HCEC 1CT (cell line): ENCODE measurements at regions not wholly inside any gene's neighbourhood (a gene's known extent, or its start where the extent isn't known, plus 50 kb on each side); places are given as distances from the start of the nearest gene placed in this dataset.
A peak's percentile ranks its signal among the peaks of the same experiment; 100 is the strongest.

ENCODE experiments used
- DNase-seq: peaks from one replicate; pipeline ENCODE4 v3.0.0-alpha.2; 2017

DNA sequence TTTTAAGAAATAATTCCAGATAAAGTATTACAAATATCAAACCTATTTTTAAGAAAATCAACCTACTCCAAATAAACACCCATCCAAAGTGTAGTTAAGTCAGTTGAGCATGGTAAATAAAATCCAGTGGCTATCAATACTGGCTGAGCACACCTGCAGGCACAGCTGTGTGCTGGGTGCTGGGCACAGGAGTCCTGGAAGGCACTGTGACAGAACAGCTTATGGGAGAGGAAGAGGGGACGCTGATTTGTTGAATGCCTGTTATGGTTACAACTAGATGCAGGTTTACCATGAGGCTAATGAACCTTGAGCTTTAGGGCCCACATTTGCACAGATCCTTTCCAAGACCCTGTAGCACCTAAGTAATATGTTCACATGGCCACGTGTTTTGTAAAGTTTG lies 202.7 kb downstream of the MTX2 start:
- no peak for DNase-seq

DNA sequence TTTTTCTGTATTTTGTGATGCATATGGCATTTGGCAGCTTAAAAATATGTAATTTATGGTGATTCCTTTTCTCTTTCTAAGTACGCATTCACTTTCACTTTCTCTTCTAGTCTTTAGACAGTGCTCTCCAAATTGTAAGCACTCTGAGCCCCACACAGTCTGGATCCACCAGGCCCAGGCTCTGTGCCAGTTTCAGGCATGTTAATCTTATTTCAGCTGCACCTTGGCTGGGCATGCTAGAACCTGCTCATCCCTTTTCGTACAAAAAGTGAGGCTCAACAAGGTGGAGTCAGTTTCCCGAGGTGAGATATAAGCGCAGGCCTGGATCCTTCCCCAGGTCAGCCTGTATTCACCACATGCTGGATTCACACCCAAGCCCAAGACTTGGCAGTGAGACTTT lies 203.9 kb downstream of the MTX2 start:
- peak; percentile 53 for DNase-seq

DNA sequence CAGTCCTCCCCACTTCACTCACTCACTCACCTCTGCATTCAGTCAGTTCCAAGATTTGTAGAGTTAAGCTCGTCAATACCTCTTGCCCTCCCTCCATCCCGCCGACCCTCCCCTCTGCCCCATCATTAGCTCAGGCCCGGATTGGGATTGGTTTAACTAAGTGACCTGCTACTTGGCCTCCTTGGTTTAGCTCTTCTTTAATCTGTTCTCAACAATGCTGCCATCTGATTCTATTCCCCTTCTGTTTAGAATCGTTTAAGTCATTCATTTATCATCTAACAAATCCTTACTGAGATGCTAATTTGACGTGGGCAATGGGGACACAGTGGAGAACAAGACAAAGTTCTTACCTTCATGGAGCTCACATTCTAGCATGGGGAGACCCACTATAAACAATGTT lies 204.6 kb downstream of the MTX2 start:
- DNase-seq = no peak

DNA sequence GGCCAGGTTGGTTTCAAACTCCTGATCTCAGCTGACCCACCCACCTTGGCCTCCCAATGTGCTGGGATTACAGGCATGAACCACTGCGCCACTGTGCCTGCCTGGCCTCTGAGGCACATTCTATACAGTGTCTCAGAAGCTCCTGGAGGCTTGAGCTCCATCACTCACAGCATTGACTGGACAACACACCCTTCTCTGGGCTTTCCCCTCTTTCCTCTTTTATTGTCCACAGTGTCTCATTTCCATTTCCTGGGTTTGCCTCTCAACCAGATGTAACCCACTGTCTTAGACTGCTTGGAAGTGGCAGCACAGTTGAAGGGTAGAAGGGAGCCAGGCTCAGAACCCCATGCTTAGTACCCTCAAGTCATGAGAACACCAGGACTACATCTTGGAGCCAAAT lies 208.1 kb downstream of the MTX2 start:
- DNase-seq = no peak

DNA sequence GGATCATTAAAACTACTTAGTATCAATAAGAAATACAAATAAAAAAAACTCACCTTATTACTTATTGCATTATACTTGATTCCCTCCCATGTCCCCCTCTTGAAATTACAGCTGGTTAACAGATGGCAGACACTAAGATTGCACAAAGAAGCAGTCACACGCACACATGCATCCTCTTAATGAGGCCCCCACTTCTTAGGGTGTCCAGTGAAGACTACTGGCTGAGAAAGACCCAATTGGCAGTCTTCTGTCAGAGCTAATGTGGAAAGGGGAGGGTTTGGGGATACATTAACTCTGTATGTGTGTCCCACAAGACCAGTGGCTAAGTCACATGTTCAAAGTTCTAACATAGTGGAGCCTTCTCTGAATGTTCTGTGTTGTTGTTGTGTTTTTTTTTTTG lies 210.7 kb downstream of the MTX2 start:
- DNase-seq = no peak

DNA sequence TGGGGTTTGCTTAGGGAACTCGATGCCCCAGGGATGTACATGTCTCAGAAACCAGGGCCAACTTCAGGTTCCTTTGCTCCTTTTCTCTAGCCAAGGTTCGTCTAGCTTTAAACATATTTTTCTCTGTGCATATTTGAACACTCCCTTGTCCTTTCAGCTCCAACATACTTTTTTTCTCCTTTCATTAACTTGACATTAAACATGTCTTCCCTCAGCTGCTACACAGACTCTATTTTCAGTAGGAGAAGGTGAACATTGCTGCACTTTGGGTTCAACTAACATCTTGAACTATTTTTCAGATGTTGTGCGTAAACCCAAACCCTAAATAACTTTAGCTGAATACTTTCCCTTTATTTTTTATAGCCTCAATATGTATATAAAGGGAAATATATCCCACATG lies 212.9 kb downstream of the MTX2 start:
- DNase-seq = no peak

DNA sequence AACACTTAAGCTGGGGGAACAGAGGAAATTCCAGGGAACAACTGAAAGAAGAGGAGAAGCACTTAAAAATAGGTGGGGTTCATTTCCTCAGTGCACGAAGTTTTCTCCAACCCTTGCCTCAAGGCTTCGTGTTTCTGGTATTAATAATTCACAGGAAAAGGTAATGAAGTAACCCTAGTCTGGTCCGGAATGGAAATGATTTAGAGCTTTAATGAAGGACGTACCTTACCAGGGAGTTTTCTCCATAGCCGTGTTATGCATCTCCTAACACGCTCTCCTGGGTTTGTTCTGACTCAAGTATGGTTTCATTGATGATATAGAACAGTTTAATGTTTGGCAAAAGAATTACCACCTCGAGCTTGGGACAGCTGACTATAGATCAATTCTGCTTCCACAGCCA lies 214.2 kb downstream of the MTX2 start:
- DNase-seq = no peak

DNA sequence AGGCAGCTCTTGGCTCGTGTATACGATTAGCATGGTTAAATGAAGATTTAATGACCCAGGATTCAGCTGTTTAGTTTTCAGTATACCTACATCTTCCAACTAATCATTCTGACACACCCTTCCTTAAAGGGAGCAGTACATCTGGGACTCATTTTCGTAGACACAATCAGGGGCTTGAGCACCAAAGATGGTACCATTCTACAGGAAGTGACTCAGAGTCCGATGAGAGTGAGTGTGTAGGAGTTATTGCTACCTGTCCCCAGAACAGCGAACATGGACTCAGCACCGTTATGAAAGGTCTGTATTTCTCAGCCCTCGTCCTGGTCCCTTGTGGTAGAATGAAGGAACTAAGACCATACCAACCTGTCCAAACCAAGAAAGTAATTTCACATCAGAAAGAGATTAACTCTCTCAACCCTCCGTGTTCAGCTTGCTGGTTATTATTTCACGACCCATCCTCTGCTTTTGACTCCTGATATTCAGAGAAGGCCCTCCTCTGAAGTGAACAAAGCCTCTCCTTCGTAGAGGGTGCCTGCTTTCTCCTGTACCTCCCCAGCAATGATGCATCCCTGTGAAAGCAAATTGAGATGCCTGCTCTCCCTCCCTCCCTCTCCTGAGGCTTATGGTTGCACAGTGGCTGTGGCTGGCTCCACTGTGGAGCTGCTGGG lies 214.8 kb downstream of the MTX2 start:
- no peak for DNase-seq

DNA sequence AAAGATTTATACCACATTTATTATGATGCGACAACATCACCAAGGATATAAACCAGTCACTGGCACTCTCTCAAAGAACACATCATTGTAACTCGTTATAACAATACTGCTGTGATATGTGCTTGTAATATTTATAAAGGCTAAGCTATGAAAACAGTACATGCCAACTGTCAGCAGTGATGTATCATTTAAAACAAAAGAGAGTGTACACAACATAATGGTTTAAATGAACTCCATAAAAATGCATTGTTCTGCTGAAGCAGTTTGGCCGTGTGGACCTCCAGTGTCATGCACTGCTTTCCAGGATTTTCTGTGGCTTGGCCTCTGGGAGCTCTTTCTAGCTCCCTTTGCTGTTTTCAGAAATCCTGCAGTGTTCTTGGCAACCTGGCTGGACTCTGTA lies 215.6 kb downstream of the MTX2 start:
- no peak for DNase-seq

DNA sequence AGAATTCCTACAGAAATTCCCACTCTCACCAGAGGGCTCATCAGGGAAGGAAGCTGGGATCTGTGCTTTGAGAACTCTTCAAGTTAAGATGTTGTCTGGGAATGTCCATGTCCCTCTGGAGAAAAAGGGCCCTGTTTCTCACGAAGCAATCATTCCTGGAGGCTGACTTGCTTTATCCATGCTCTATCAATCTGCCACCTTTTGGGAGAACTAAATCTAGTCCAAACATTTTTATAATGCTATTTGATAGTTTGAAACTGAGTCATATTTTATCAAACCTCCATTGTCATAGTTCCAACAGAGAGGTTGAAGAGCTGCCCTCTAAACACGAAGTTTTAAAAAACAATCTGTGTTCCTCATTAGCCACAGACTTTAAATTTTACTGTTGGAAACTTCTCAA lies 219.2 kb downstream of the MTX2 start:
- no peak for DNase-seq

DNA sequence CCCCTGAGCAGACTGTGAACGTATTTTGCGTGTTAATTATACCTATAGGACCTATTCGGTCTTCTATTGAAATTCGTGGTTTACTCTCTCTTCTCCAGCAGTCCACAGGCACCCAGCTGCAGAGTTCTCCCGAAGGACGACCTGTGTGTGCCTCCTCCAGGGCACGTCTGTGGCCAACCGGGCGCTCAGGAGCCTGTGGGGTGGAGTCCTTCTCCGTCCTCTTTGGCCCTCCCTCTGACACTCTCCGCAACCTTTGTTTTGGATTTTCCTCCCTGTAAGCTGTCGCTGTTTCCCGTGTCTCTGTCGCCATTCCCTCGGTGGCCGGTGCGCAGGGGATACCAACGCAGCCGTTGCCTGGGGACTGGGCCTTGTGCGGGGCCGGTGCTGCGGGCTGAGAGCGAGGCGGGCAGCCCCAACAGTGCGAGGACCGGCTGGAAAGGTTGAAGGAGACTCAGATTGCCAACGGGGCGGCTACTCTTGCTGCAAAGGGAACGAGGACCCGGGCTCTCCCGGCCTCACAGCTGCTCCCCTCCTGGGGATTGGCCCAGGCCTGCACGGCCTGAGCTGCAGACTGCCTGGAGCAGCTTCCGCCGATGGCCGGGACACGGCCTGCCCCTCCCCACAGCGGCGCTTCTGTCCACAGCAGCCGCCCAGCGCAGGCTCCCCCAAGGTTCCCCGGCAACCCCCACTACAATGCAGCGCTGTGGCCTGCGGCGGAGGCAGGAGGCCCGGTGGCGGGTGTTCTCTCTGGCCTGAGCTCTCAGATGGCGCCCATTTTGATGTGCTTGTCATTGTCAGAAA lies 221.0 kb downstream of the MTX2 start:
- no peak for DNase-seq

DNA sequence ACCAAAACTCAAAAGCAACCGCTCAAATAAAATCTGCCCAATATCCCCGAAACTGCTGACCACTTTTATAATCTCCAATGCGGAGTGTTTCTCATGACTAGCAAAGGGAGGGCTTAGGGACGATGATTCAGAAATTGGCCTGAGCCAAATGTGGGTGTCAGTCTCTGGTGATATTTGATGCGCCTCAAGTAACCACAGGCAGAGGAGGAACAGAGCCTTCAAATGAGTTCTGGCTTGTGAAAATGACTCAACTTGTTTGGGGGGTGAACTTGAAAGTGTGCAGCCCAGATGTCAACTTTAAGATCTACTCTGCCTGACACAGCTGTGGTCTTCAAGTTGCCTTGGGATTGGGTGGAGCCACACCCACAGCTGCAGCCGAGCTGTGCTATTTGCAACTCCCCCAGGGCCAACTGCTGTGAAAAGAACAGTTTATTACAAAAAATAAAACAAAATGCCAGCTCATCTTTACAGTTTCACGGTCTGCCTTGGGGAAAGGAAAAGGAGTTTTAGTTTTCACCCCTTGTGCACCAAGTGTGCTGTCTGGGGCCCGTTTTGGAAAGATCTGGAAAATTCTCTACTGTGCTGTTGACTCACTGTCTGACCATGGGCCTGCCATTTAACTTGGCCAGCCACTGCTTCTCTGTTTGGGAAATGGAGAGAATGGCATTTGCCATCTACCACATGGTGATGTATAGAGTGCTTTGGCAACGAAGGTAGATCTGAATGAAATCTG lies 222.1 kb downstream of the MTX2 start:
- peak; percentile 100 for DNase-seq

DNA sequence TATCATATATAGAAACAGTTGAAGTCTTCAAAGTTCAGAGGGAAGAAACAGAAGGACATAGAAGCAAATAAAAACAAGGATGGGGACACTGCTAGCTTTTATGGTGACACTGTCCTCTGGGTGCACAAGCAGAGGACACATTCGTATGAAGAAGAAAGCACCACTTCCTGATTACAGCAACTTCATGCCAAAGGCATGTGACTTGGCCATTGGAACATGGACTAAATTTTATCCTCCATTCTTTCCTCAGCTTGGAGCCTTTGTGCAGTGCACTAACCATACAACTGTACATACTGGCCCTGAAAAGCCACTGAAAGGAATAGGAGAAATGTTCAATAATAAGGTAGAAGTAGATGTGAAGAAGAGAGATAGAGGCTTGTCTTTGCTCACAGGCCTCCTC lies 223.3 kb downstream of the MTX2 start:
- DNase-seq = no peak

DNA sequence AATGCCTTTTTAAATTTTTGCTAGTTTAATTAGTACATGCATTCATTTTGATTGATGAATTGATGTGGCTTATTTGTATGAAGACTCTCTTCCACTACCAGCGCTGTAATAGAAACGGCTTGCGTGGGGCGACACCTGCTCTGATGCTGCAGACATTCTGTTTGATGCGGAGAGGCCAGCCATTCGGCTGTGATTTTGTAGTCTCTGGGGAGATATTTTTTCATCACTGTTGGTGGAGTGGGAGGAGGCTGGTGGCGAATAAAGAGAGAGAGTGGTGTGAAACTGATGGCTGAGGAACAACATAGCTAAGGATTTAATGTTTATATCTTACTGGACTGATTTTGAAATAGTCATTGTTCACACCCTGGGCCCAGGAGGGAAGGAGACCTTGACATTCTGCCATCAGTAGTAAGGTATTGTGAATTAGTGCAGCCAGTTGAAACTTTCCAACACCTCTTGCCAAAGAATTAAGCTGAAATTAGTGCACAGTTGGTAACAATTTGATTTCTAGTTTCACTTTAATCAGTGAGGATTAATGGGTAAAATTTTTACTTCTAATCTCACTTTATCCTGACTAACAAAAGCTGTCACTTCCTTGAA lies 224.1 kb downstream of the MTX2 start:
- DNase-seq = no peak

DNA sequence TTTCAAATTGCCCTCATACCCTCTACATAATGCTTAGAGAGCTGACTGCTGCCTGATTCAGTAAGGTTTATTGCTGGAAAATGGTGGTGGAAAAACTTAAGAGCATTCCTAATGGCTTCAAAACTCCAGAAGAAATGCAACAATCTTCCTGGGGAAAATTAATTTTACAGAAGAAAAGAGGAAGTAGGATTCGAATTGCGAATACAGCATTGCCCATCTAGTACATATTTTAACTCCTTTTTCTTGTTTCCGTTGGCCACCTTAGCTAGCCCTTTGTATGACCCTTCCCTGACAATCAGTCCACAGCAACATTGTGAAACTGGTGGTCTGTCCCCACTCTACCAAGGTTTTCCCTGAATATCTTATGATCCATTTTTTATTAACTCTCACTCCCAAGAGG lies 224.7 kb downstream of the MTX2 start:
- no peak for DNase-seq

DNA sequence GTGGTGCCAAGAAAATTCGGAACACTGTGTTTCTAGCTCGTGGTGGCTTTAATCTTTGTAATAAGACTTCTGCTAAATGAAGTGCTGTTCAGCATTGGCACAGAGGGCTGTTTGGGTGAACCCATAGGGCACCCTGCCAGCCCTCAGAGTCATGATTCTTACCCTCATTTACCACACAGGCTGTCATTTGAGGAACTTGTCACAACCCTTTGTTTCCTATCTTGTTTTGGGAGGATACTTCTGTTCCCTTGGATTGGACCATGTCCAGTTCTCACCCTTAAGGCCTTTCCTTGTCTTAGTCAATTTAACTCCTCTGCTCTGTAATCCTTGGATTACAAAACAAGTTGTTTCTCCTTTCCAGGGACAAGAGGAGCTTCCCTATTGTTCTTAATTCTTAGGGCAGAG lies 225.7 kb downstream of the MTX2 start:
- no peak for DNase-seq

DNA sequence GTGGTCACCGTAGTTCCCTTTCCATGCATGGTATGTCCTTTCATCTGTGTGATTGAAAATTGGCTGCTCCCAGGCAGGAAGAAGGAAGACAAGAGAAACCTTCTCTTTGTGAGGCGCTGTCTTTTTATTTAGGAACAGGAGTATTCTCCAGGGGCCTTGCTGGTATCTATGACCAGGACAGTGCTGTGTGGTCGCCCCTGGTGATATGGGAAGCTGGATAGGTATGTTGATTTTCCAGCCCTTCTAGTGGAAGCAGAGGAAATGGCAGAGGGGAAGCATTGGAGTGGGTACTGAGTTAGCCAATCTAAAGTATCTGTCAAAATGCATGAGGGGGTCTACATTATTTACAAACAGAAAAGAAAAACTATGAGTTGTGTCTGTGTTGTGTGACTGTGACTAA lies 226.6 kb downstream of the MTX2 start:
- DNase-seq = no peak

DNA sequence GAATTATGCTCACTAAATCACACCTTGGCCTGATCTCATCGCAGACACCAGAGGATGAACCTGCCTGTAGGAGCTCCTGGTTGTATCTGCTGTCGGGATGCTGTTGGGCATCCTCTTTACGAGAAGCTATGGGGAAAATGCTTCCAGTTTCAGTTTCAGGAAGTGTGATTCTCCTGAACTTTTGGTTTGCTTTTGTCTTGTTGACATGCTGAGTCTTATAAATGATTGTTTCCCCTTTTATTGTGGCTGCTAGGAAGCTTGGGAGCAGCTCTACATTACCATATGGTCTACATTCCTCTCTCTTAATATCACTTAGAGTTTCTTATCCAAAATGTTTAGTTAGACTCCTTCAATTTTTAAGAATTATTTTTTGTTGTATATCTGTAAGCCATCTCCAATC lies 227.5 kb downstream of the MTX2 start:
- no peak for DNase-seq

DNA sequence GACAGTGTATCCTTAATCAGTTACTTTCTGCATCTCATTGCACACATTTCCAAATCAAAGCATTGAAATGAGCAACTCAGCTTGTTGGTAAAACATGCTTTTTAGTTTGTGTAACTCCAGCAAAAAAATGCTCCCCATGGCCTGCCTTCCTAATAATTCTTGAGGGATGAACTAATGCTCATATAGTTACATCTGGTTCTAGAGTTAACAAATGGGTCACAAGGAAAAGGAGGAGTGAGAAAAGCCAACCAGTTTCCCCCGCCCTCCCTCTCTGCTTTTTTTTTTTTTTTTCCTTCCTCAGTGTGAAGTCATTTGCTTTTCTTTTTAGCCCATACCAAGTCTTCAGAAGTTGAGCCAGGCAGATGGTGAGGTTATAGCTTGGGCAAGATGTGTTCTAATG lies 231.7 kb downstream of the MTX2 start:
- DNase-seq = peak; percentile 70

DNA sequence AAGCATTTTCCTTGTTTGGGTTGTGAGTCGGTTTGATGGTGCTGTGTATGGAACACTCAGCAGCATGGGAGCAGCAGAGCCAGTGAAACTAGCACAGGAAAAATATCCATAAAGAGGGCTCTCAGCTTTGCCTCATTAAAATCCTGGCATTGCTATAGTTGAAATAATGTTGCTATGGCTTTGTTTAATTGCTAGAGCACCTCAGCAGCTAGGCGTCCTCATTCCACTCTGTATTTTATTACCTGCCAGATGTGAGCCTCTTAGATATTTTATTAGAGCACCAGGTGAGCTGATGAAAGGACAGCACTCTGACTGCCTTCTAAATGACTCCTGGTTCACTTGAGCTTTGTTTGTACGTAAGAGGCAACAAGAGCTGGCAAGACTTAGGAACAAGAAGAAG lies 232.4 kb downstream of the MTX2 start:
- DNase-seq = no peak

DNA sequence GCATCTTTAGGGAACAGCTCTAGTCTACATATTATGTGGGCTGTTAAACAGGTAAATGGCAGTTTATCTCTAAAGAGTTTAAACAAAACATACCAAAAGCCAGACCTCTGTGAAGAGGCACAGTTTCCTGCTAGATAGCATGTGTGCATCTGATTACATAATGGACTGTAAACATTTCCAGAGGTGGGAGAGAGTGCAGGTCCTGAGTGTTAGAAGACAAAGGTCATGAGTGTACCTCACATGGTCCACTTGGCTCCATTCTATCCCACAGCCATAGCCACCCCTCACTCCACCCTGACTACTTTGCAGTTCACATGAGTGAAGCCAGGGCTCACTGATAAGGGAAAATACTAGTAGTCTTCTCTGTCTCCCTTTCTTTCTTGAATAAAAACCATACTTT lies 233.4 kb downstream of the MTX2 start:
- no peak for DNase-seq

DNA sequence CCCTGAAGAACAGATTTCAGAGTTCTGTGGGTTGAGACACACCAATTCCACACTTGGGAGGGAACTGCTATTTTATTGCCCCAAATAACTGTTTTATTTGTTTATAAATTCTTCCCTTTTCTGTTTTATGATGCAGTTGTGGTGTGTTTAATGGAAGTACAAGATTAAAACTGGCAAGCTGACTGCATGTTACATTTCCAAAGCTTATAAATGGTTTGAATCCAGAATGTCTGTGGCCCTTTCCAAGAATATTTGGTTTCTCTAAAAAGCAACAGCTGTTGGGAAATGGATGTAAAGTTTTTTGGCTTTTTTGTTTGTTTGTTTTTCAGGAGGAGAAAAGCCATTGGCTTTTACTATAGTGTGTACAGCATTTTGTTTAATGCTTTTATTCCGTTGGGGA lies 234.5 kb downstream of the MTX2 start:
- DNase-seq = no peak

DNA sequence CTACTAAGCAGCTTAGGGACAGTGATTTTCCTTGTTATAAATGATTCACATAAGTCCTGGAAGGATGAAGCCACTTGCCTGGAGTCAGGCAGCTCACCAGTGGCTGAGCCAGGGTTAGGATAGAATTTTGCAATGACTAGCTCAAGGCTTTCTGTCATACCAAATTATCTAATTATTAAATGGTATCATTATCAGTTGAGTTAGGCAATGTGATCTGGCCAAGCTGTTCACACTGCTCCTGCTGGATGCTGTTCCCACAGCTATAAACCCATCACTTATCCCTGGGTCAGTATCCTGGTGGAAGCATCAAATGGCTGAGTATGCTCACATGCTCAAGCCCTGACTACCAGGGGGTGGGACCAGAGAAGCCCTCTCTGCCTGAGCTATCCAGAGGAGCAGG lies 235.2 kb downstream of the MTX2 start:
- no peak for DNase-seq

DNA sequence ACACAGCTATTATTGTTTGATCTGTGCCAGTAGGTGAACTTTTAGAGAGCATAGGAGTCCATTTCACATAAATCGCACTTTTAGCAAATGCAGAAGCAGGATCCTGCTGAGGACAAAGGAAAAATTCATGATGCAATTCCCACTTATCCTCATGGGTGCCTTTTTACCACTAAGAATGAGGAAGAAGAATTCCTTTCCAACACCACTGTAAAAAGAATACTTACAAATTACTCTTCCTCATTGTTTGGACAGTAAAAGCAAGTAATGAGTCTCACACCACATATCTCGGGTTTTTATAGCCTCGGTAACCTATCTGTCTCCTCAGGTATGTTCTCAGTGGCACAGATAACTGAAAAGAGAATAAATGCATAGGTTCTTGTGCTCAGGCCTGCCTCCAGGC lies 238.5 kb downstream of the MTX2 start:
- DNase-seq = no peak
